H1 (cell line): ENCODE measurements at regions not wholly inside any gene's neighbourhood (a gene's known extent, or its start where the extent isn't known, plus 50 kb on each side); places are given as distances from the start of the nearest gene placed in this dataset.

Experiments used
- NRF1 ChIP-seq: IDR thresholded peaks from 2 replicates; pipeline ENCODE4 v1.6.1; 2011; ENCODE audit warnings: mild to moderate bottlenecking, low read depth, low read length, improper control_type of control experiment

DNA sequence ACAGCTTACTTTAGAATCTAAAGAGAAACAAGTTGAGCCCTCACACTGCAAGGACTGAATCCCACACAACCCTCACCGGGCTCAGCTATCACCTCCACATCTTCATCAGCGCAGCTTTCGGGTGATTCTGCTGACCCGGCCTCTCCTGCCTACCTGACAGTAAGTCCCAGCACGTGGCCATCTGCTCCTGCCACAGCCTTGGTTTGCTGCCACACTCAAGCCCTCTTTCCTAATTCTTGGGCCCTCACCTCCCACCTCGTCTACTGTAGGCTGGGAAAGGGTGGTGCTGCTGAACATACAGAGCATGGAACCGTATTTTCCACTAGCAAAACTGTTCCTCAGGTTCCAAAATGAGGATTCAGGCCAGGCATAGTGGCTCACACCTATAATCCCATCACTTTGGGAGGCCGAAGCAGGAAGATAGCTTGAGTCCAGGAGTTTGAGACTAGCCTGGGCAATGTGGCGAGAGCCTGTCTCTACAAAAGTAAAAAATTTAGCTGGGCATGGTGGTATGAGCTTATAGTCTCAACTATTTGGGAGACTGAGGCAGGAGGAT, 55.3 kb upstream of the HAAO start (continued):
- no peak for TF ChIP-seq NRF1
